Mammary epithelial cell (primary cell): ENCODE measurements at regions not wholly inside any gene's neighbourhood (a gene's known extent, or its start where the extent isn't known, plus 50 kb on each side); places are given as distances from the start of the nearest gene placed in this dataset.

Experiments
- EZH2 ChIP-seq: IDR thresholded peaks from 2 replicates; pipeline ENCODE4 v1.6.1; 2012; ENCODE audit warnings: low read length, inconsistent platforms, borderline replicate concordance
- TF ChIP-seq, protein P1 (sequence below), 2 donors: IDR thresholded peaks in 1 of 2; conservative IDR thresholded peaks in 1 of 2; 2 replicates each; pipeline ENCODE4 v1.5.1; 2011 to 2012; ENCODE audit warnings: inconsistent platforms in 2 of 2, low read length in 2 of 2, mild to moderate bottlenecking in 2 of 2, control low read depth in 1 of 2, low read depth in 1 of 2; ENCODE audit not compliant: insufficient read depth in 1 of 2; ENCODE audit errors: extremely low read depth in 1 of 2

DNA sequence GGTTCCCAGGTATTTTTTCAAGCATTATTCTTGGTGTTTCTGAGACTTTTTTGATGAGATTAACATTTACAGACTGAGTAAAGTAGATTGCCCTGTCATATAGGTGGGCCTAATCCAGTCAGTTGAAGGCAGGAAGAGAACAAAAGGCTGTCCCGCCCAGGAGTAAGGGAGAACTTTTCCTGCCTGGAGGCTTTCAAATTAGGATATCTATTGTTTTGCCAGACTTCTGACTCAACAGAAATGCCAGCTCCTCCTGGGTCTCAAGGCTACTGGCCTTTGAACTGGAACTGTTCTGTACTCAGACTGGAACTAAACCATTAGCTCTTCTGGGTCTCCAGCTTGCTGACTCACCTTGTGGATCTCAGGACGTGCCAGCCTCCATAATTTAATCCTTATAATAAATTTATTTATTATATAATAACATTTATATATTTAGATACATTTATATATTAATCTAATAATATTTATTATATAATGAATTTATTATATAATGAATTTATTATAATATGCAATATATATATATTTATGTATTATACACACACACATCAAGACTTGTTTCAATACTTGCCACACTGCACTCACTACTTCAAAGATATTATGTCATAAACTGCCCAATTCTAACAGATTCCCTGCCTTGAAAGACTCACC lies 510.8 kb upstream of the B3GALT2 start:
- TF ChIP-seq EZH2: no peak
- TF ChIP-seq, protein P1, sequence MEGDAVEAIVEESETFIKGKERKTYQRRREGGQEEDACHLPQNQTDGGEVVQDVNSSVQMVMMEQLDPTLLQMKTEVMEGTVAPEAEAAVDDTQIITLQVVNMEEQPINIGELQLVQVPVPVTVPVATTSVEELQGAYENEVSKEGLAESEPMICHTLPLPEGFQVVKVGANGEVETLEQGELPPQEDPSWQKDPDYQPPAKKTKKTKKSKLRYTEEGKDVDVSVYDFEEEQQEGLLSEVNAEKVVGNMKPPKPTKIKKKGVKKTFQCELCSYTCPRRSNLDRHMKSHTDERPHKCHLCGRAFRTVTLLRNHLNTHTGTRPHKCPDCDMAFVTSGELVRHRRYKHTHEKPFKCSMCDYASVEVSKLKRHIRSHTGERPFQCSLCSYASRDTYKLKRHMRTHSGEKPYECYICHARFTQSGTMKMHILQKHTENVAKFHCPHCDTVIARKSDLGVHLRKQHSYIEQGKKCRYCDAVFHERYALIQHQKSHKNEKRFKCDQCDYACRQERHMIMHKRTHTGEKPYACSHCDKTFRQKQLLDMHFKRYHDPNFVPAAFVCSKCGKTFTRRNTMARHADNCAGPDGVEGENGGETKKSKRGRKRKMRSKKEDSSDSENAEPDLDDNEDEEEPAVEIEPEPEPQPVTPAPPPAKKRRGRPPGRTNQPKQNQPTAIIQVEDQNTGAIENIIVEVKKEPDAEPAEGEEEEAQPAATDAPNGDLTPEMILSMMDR (conservative IDR thresholded peaks at IDR 0.05 in 1 of 2, IDR thresholded peaks at IDR 0.05 in 1 of 2; ENCODE audit: extremely low read depth in 1 of 2, insufficient read depth in 1 of 2, low read depth in 1 of 2, low read length in 2 of 2): no peak
